Nephron (organoid): ENCODE measurements at regions not wholly inside any gene's neighbourhood (a gene's known extent, or its start where the extent isn't known, plus 50 kb on each side); places are given as distances from the start of the nearest gene placed in this dataset.

ENCODE experiments used
- H3K27ac Mint-ChIP-seq, 3 experiments: 2 replicates each; pipeline ENCODE4 v1.8.0; 2020; ENCODE audit warnings: mixed read lengths in 3 of 3, mild to moderate bottlenecking in 2 of 3, moderate library complexity in 1 of 3
- H3K27me3 Mint-ChIP-seq: 2 replicates; pipeline ENCODE4 v1.8.0; 2021; ENCODE audit warnings: low read depth, mild to moderate bottlenecking, moderate library complexity, mixed read lengths
- H3K36me3 Mint-ChIP-seq: 2 replicates; pipeline ENCODE4 v1.8.0; 2020; ENCODE audit warnings: low read depth, mixed read lengths
- H3K4me1 Mint-ChIP-seq: 2 replicates; pipeline ENCODE4 v1.8.0; 2020; ENCODE audit warnings: mixed read lengths
- H3K4me3 Mint-ChIP-seq, 3 experiments: 2 replicates each; pipeline ENCODE4 v1.8.0; 2020; ENCODE audit warnings: mild to moderate bottlenecking in 3 of 3, mixed read lengths in 3 of 3, moderate library complexity in 2 of 3
- H3K9me3 Mint-ChIP-seq: 2 replicates; pipeline ENCODE4 v1.8.0; 2020; ENCODE audit warnings: mixed read lengths
- TF ChIP-seq, protein P1 (sequence below), 3 experiments: fragments of 200-600 bp; sonication (generic); IDR thresholded peaks; one replicate each; pipeline ENCODE4 v1.5.0; 2021; ENCODE audit warnings: antibody characterized with exemption in 3 of 3; ENCODE audit not compliant: unreplicated experiment in 3 of 3

- Mint-ChIP-seq H3K27ac (peak overlapping the region in 1 of 3 experiments; percentile 33), H3K4me1 (peaks cover 13% of the 10 kb centered on the region), H3K9me3 (no peaks in the 10 kb centered on the region), H3K4me3 (no peak overlapping the region), H3K27me3 (peaks cover 4% of the 10 kb centered on the region), H3K36me3 (no peaks in the 10 kb centered on the region)
- TF ChIP-seq, protein P1, sequence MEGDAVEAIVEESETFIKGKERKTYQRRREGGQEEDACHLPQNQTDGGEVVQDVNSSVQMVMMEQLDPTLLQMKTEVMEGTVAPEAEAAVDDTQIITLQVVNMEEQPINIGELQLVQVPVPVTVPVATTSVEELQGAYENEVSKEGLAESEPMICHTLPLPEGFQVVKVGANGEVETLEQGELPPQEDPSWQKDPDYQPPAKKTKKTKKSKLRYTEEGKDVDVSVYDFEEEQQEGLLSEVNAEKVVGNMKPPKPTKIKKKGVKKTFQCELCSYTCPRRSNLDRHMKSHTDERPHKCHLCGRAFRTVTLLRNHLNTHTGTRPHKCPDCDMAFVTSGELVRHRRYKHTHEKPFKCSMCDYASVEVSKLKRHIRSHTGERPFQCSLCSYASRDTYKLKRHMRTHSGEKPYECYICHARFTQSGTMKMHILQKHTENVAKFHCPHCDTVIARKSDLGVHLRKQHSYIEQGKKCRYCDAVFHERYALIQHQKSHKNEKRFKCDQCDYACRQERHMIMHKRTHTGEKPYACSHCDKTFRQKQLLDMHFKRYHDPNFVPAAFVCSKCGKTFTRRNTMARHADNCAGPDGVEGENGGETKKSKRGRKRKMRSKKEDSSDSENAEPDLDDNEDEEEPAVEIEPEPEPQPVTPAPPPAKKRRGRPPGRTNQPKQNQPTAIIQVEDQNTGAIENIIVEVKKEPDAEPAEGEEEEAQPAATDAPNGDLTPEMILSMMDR (IDR thresholded peaks at IDR 0.05; ENCODE audit: unreplicated experiment in 3 of 3) = no peak
Measured at GRCh38 chr2:176461098-176461808, 192.0 kb downstream of the MTX2 start.

- TF ChIP-seq, protein P1 (IDR thresholded peaks at IDR 0.05; ENCODE audit: unreplicated experiment in 3 of 3) = no peak
- H3K27ac Mint-ChIP-seq = peak overlapping the region; percentile 21 to 82 (median 74)
- no peak overlapping the region for H3K4me3 Mint-ChIP-seq
- no peaks in the 10 kb centered on the region for H3K36me3 Mint-ChIP-seq
- peaks cover 16% of the 10 kb centered on the region for H3K4me1 Mint-ChIP-seq
- no peaks in the 10 kb centered on the region for H3K9me3 Mint-ChIP-seq
- H3K27me3 Mint-ChIP-seq = peaks cover 4% of the 10 kb centered on the region
Measured at GRCh38 chr2:176461809-176462670, 192.8 kb downstream of the MTX2 start.

- H3K27ac Mint-ChIP-seq = peak overlapping the region in 1 of 3 experiments; percentile 40
- no peaks in the 10 kb centered on the region for H3K9me3 Mint-ChIP-seq
- H3K36me3 Mint-ChIP-seq = no peaks in the 10 kb centered on the region
- H3K4me1 Mint-ChIP-seq = peaks cover 23% of the 10 kb centered on the region
- TF ChIP-seq, protein P1 (IDR thresholded peaks at IDR 0.05; ENCODE audit: unreplicated experiment in 3 of 3) = no peak
- H3K4me3 Mint-ChIP-seq = no peak overlapping the region
- peaks cover 4% of the 10 kb centered on the region for H3K27me3 Mint-ChIP-seq
Measured at GRCh38 chr2:176463546-176463945, 194.3 kb downstream of the MTX2 start.

DNA sequence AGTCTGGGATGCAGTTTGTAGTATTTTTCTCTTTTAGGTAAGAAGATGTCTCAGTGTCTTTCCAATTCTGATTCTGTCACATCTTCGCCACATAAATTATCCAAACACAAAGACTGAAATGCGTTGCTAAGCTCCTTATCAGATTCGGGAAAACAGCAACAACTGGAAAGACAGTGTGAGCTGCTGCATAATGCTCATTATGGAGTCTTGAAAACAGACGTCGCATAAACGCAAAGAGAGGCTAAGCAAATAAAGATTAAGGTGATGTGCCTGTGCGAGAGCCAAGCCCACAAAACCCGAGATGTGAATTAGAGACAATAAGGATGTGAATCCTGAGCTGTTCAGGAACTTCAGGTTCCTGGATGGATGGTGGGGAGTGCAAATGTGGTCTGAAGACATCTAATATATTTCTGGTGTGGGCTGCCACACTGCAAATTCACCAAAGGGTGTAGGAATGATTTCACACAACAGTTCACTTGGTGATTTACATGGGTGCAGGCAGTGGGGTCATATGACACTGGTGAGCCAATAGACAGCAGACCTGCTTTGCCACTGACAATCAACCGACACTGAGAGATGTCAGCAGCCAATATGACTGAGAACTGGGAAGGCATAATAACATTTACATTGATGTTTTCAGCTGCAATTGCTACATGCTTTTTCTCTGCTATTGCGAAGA, 195.8 kb downstream of the MTX2 start:
- Mint-ChIP-seq H3K4me3 (no peak overlapping the region), H3K27me3 (peaks cover 4% of the 10 kb centered on the region), H3K36me3 (no peaks in the 10 kb centered on the region), H3K4me1 (peaks cover 23% of the 10 kb centered on the region), H3K9me3 (no peaks in the 10 kb centered on the region), H3K27ac (peak overlapping the region; percentile 36 to 70 (median 44))
- TF ChIP-seq, protein P1 (IDR thresholded peaks at IDR 0.05; ENCODE audit: unreplicated experiment in 3 of 3) = no peak

DNA sequence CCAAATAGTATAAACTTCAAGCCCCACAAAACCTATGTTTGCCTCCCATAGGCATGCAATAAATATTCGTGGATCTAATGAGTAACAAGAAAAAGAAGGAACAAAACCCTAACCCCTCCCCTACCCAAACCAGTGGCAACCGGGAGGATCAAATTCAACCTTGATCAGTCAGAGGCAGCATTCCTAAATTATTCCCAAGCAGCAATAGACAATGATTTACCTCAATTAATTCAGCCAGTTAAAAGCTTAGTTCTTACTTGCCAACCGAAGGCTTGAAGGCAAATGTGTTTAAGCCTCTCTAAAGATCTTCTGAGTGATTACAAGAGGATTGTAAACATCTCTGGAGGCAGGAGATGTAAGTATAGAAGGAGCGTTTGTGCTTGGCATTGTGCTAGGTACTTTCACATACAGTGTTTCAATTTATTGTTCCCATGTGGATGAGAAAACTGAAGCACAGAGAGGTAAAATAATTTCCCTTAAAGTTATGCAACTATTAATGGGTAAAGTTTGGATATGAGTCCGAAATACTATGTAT, 197.7 kb downstream of the MTX2 start:
- no peaks in the 10 kb centered on the region for H3K9me3 Mint-ChIP-seq
- H3K27me3 Mint-ChIP-seq = peaks cover 4% of the 10 kb centered on the region
- TF ChIP-seq, protein P1 (IDR thresholded peaks at IDR 0.05; ENCODE audit: unreplicated experiment in 3 of 3) = no peak
- no peaks in the 10 kb centered on the region for H3K36me3 Mint-ChIP-seq
- peak overlapping the region; percentile 85 to 93 (median 92) for H3K27ac Mint-ChIP-seq
- peaks cover 28% of the 10 kb centered on the region for H3K4me1 Mint-ChIP-seq
- no peak overlapping the region for H3K4me3 Mint-ChIP-seq
